ENCODE measurements at regions not wholly inside any gene's neighbourhood (a gene's known extent, or its start where the extent isn't known, plus 50 kb on each side); places are given as distances from the start of the nearest gene placed in this dataset.

DNA sequence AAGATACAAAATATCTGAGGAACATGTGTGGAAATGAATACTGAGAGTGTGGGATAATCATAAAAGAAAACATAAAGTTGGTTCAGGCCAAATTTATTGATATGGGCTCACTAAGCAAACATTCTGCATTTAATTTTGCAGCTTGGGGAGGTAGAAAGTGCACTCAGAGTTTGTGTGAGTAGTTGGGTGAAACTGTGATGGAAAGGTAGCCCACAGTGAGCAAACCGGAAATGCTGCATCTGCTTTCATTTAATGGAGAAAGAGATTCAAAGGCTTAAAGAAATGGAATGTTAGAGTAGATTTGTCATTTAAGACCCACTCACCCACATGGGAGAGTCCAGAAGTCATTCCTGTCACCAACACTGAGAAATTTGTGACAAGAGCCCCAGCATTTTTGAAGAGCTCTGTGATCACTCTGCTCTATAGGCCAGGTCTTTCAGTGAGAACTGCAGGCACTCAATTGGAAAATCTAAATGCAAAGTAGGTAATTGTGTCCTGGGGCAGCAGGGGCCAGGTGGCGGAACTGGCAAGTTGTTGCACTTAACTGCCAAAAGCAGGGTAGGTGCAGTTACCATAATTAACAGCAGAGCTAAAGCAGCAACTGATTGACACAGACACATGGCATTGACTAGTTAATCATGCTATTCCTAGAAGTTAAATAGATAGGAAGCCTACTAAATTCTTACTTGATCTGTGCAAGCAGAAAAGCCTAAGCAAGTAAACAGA lies 1228.3 kb upstream of the PCDH20 start:
- no peak for ATAC-seq
- 86 to 92% methylated on average over 2 of the region's 2 CpGs for WGBS, 2 donors
- no peaks in the 10 kb centered on the region for H3K9me3 ChIP-seq
- no peak for TF ChIP-seq POLR2A (IDR thresholded peaks at IDR 0.05)
- TF ChIP-seq, protein P1, sequence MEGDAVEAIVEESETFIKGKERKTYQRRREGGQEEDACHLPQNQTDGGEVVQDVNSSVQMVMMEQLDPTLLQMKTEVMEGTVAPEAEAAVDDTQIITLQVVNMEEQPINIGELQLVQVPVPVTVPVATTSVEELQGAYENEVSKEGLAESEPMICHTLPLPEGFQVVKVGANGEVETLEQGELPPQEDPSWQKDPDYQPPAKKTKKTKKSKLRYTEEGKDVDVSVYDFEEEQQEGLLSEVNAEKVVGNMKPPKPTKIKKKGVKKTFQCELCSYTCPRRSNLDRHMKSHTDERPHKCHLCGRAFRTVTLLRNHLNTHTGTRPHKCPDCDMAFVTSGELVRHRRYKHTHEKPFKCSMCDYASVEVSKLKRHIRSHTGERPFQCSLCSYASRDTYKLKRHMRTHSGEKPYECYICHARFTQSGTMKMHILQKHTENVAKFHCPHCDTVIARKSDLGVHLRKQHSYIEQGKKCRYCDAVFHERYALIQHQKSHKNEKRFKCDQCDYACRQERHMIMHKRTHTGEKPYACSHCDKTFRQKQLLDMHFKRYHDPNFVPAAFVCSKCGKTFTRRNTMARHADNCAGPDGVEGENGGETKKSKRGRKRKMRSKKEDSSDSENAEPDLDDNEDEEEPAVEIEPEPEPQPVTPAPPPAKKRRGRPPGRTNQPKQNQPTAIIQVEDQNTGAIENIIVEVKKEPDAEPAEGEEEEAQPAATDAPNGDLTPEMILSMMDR (IDR thresholded peaks at IDR 0.05) = no peak
- intact Hi-C loops (cut with DNase I) = no loop called here
- no peaks in the 10 kb centered on the region for H3K36me3 ChIP-seq (replicated peaks in 1 of 2; ENCODE audit: insufficient read depth in 1 of 2, low read depth in 2 of 2)
- DNase-seq = no peak
- no peaks in the 10 kb centered on the region for H3K4me1 ChIP-seq
- H3K4me3 ChIP-seq = no peak overlapping the region
- H3K27me3 ChIP-seq = no peaks in the 10 kb centered on the region
- no peak overlapping the region for H3K27ac ChIP-seq

DNA sequence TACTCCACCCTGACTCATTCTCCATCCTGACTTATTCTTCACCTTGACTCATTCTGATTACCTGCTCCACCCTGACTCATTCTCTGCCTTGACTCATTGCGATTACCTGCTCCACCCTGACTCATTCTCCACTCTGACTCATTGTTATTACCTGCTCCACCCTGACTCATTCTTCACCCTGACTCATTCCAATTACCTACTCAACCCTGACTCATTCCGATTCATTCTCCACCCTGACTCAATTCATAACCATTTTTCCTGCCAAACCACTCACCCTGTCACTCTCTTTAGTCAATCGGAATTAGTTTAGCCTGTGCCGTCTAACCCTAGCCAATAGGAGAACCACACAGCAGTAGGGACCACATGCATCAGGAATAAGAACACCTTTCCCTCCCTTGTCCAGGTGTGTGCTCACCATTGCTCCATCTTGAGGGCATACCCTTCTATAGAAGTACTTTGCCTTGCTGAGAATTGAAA lies 1227.4 kb upstream of the PCDH20 start:
- no peak overlapping the region for H3K4me3 ChIP-seq
- no peak for DNase-seq
- TF ChIP-seq POLR2A (IDR thresholded peaks at IDR 0.05) = no peak
- TF ChIP-seq, protein P1 (IDR thresholded peaks at IDR 0.05) = no peak
- H3K27ac ChIP-seq = no peak overlapping the region
- no peak for ATAC-seq
- H3K27me3 ChIP-seq = no peaks in the 10 kb centered on the region
- no peaks in the 10 kb centered on the region for H3K9me3 ChIP-seq
- intact Hi-C loops (cut with DNase I) = no loop called here
- H3K4me1 ChIP-seq = no peaks in the 10 kb centered on the region
- H3K36me3 ChIP-seq (replicated peaks in 1 of 2; ENCODE audit: insufficient read depth in 1 of 2, low read depth in 2 of 2) = no peaks in the 10 kb centered on the region
- 88 to 94% methylated on average over 4 of the region's 4 CpGs for WGBS, 2 donors

DNA sequence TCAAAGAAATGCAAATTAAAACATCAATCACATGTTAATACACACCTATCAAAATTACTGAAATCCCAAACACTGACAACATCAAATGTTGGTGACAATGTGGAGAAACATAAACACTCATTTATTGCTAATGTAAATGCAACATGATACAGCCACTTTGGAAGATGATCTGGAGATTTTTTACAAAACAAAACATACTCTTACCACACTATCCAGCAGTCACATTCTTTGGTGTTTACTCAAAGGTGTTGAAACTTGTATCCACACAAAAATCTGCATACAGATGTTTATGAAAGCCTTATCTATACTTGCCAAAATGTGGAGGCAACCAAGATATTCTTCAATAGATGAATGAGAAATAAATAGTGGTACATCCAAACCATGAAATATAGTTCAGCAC lies 1219.5 kb upstream of the PCDH20 start:
- Histone ChIP-seq H3K4me1 (peaks cover 15% of the 10 kb centered on the region), H3K27ac (no peak overlapping the region), H3K36me3 (replicated peaks in 1 of 2; ENCODE audit: insufficient read depth in 1 of 2, low read depth in 2 of 2) (no peaks in the 10 kb centered on the region), H3K27me3 (no peaks in the 10 kb centered on the region), H3K4me3 (no peak overlapping the region), H3K9me3 (no peaks in the 10 kb centered on the region)
- intact Hi-C loops (cut with DNase I) = no loop called here
- no peak for ATAC-seq
- no peak for TF ChIP-seq POLR2A (IDR thresholded peaks at IDR 0.05)
- TF ChIP-seq, protein P1 (IDR thresholded peaks at IDR 0.05) = no peak
- no peak for DNase-seq

DNA sequence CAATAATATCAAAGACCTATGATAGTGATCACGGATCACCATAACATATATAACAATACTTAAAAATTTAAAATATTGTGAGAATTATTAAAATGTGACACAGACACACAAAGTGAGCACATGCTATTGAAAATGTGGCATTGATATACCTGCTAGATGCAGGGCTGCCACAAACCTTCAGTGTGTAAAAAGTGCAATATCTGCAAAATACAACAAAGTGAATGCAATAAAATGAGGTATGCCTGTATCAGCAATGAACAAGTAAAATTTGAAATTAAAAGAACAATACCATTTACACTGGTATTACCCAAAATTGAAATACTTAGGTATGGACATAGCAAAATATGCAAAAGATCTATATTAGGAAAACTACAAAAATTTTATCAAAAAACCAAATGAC lies 1217.8 kb upstream of the PCDH20 start:
- 90 to 94% methylated on average over 1 of the region's 1 CpG for WGBS, 2 donors
- ATAC-seq (no peak), DNase-seq (no peak)
- peaks cover 30% of the 10 kb centered on the region for H3K4me1 ChIP-seq
- H3K4me3 ChIP-seq = no peak overlapping the region
- no peak for TF ChIP-seq POLR2A (IDR thresholded peaks at IDR 0.05)
- TF ChIP-seq, protein P1 (IDR thresholded peaks at IDR 0.05) = no peak
- no peak overlapping the region for H3K27ac ChIP-seq
- H3K27me3 ChIP-seq = no peaks in the 10 kb centered on the region
- H3K36me3 ChIP-seq (replicated peaks in 1 of 2; ENCODE audit: insufficient read depth in 1 of 2, low read depth in 2 of 2) = no peaks in the 10 kb centered on the region
- intact Hi-C loops (cut with DNase I) = no loop called here
- no peaks in the 10 kb centered on the region for H3K9me3 ChIP-seq

DNA sequence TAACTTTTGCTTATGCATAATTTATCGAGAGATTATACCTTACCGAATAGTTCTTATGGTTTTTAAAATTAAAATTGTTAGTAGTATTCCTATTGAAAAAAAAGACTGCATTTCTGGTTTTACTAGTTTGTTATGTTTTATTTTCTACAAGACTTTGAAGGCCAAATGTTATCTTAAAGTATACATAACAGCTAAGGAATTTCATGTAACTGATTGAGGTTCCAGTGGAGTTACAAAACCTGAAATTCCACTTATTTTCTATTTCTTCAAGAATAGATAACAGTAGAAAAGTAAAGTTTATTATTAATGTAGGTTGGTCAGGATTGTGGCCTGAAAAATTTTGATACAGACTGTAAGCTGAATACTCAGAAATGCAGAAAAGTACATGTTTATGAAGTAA lies 1216.0 kb upstream of the PCDH20 start:
- 12 to 37% methylated on average over 2 of the region's 2 CpGs for WGBS, 2 donors
- H3K4me1 ChIP-seq = peaks cover 30% of the 10 kb centered on the region
- no peak overlapping the region for H3K4me3 ChIP-seq
- H3K27ac ChIP-seq = peak overlapping the region in 1 of 4 donors; percentile 19
- H3K9me3 ChIP-seq = no peaks in the 10 kb centered on the region
- H3K27me3 ChIP-seq = no peaks in the 10 kb centered on the region
- intact Hi-C loops (cut with DNase I) = no loop called here
- DNase-seq (no peak), ATAC-seq (peak; percentile 73)
- TF ChIP-seq POLR2A (IDR thresholded peaks at IDR 0.05) = no peak
- TF ChIP-seq, protein P1 (IDR thresholded peaks at IDR 0.05) = no peak
- H3K36me3 ChIP-seq (replicated peaks in 1 of 2; ENCODE audit: insufficient read depth in 1 of 2, low read depth in 2 of 2) = no peaks in the 10 kb centered on the region
